Right lobe of liver (tissue), 6 donors: ENCODE measurements at regions not wholly inside any gene's neighbourhood (a gene's known extent, or its start where the extent isn't known, plus 50 kb on each side); places are given as distances from the start of the nearest gene placed in this dataset.
"Not testable (repeated sequence)": the region's sequence is repeated elsewhere in the genome, so short reads cannot be mapped to it uniquely, and the experiment has no call there.

Experiments
- ATAC-seq, 4 donors: fragments of 200-7000 bp; cut with Tn5 transposase; one replicate each; pipeline ENCODE4 v1.9.1; 2020; ENCODE audit warnings: mild to moderate bottlenecking in 4 of 4, moderate library complexity in 4 of 4
- DNase-seq, 3 donors: peaks; one replicate each; pipeline ENCODE4 v3.0.0-alpha.2; 2020
- H3K27ac ChIP-seq, 3 donors: fragments of 200-600 bp; one replicate each; pipeline ENCODE4 v1.8.0; 2022
- H3K27me3 ChIP-seq, 2 donors: fragments of 200-600 bp; one replicate each; pipeline ENCODE4 v1.8.0; 2022
- H3K36me3 ChIP-seq, 4 donors: fragments of 200-600 bp; sonication (generic) in 1 of 4; one replicate each; pipeline versions ENCODE4 v1.5.1 to v1.8.0; 2017 to 2022; ENCODE audit warnings: control low read depth in 1 of 4
- H3K4me1 ChIP-seq, 4 donors: fragments of 200-600 bp; sonication (generic) in 1 of 4; one replicate each; pipeline versions ENCODE4 v1.5.1 to v1.8.0; 2017 to 2022; ENCODE audit warnings: control low read depth in 1 of 4
- H3K4me3 ChIP-seq, 3 donors: fragments of 200-600 bp; one replicate each; pipeline ENCODE4 v1.8.0; 2022
- H3K9me3 ChIP-seq, 4 donors: fragments of 200-600 bp; sonication (generic) in 1 of 4; one replicate each; pipeline versions ENCODE4 v1.5.1 to v1.8.0; 2017 to 2022; ENCODE audit warnings: control low read depth in 1 of 4
- POLR2A ChIP-seq: fragments of 450-650 bp; IDR thresholded peaks from one replicate; pipeline ENCODE4 v1.6.1; 2017; ENCODE audit warnings: antibody characterized with exemption, mild to moderate bottlenecking
- WGBS: methylation state at CpG from one replicate; pipeline ENCODE4 v1.1.6; 2018; ENCODE audit warnings: low coverage, low lambda C conversion rate; ENCODE audit not compliant: insufficient coverage; ENCODE audit errors: missing lambda C conversion rate; 5-methylcytosine and 5-hydroxymethylcytosine counted together
- intact Hi-C, 2 donors: fragments of 100-400 bp; cut with DNase I; formaldehyde crosslinking; loops; one replicate each; pipeline versions ENCODE4 v1.11.2 to v1.14.1; 2022
- TF ChIP-seq, protein P1 (sequence below), 4 donors: fragments of 200-600 bp in 3 of 4; fragments of 450-650 bp in 1 of 4; IDR thresholded peaks; one replicate each; pipeline versions ENCODE4 v1.5.1 to v1.8.0; 2016 to 2022; ENCODE audit warnings: antibody characterized with exemption in 4 of 4, mild to moderate bottlenecking in 2 of 4
- donor health status: DM: no; HTN: yes; CAD: no.
- donor health status: DM: no; HTN: no; CAD: no.
- donor health status: DM: no; HTN: no; CAD: no.
- donor health status: DM: no; HTN: yes; CAD: no.
- donor health status: DM: no; HTN: yes; CAD: no.

DNA sequence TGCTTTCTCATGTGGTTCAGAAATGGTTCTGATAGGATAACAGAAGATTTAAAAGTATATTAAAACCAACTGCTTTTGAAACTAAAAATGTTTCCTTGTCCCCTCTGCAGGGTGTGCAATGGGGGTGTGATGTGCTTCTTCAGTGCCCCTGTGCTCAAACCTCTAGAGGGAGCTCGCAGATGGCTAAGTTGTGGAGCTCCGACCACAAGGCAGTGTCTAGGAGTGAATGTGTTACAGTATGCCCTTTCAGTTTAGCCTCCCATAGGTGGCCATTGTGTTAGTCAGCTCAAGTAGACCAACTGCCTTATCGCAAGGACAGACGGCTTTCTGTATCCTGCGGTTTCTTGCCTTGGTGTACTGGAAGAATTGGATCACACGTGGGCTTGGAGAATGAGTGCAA, 130.5 kb downstream of the TENT5D start:
- Histone ChIP-seq H3K27ac (no peak overlapping the region), H3K9me3 (no peaks in the 10 kb centered on the region), H3K4me3 (no peak overlapping the region), H3K4me1 (no peaks in the 10 kb centered on the region), H3K27me3 (no peaks in the 10 kb centered on the region), H3K36me3 (no peaks in the 10 kb centered on the region)
- DNase-seq, result no peak
- TF ChIP-seq, protein P1, sequence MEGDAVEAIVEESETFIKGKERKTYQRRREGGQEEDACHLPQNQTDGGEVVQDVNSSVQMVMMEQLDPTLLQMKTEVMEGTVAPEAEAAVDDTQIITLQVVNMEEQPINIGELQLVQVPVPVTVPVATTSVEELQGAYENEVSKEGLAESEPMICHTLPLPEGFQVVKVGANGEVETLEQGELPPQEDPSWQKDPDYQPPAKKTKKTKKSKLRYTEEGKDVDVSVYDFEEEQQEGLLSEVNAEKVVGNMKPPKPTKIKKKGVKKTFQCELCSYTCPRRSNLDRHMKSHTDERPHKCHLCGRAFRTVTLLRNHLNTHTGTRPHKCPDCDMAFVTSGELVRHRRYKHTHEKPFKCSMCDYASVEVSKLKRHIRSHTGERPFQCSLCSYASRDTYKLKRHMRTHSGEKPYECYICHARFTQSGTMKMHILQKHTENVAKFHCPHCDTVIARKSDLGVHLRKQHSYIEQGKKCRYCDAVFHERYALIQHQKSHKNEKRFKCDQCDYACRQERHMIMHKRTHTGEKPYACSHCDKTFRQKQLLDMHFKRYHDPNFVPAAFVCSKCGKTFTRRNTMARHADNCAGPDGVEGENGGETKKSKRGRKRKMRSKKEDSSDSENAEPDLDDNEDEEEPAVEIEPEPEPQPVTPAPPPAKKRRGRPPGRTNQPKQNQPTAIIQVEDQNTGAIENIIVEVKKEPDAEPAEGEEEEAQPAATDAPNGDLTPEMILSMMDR (IDR thresholded peaks at IDR 0.05), result peak in 2 of 4 donors; percentile 11 to 14
- TF ChIP-seq POLR2A, result no peak
- 27% methylated on average over 4 of the region's 6 CpGs for WGBS
- intact Hi-C loops, result no loop called here
- peak in 1 of 4 donors; percentile 39 for ATAC-seq

DNA sequence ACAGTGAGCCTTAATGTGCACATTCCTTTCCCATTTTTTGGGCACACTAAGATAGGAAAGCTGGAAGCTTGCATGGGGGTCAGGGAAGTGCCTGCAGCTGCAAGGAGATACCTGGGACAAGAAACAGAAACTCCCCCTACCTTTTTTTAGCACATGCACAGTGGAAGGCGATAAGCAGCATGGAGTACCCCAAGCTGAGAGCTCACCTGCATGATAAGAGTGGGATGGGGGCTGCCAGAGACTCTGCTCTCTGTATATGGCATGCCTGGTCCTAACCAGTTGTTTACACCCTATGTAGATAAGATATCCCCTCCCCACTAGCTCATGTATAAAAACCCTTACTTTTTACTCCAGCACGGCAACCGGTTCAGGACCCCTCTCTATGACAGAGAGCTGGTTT, 135.9 kb downstream of the TENT5D start:
- Histone ChIP-seq H3K4me1 (no peaks in the 10 kb centered on the region), H3K27me3 (no peaks in the 10 kb centered on the region), H3K9me3 (no peaks in the 10 kb centered on the region), H3K4me3 (no peak overlapping the region), H3K27ac (no peak overlapping the region), H3K36me3 (no peaks in the 10 kb centered on the region)
- ATAC-seq, result no peak
- intact Hi-C loops, result no loop called here
- 62% methylated on average over 3 of the region's 3 CpGs for WGBS
- no peak for DNase-seq
- TF ChIP-seq, protein P1 (IDR thresholded peaks at IDR 0.05), result no peak
- no peak for TF ChIP-seq POLR2A

DNA sequence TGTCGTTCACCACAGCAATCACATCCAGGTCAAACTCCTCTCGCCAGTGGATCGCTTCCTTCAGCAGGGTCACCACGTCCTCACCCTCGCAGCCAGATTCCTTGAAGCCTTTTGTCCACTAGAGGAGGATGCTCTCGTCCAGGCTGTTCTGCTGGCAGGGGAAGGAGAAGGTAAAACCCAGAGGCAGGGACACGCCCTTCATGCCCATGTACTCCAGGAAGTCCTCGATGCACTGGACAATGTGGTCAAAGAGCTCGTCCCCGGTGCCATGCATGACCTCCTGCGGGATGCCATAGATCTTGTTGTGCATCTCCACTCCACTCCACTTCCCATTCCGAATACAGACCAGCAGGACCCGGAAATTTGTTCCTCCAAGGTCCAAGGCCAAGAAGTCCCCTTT, 152.4 kb downstream of the TENT5D start:
- H3K4me1 ChIP-seq, result no peaks in the 10 kb centered on the region
- H3K4me3 ChIP-seq, result no peak overlapping the region
- no peaks in the 10 kb centered on the region for H3K36me3 ChIP-seq
- 68% methylated on average over 11 of the region's 13 CpGs for WGBS
- no peak overlapping the region for H3K27ac ChIP-seq
- TF ChIP-seq, protein P1 (IDR thresholded peaks at IDR 0.05), result no peak
- no peak for TF ChIP-seq POLR2A
- intact Hi-C loops, result no loop called here
- peak in 1 of 3 donors; percentile 26 for DNase-seq
- H3K9me3 ChIP-seq, result no peaks in the 10 kb centered on the region
- H3K27me3 ChIP-seq, result no peaks in the 10 kb centered on the region
- ATAC-seq, result no peak

DNA sequence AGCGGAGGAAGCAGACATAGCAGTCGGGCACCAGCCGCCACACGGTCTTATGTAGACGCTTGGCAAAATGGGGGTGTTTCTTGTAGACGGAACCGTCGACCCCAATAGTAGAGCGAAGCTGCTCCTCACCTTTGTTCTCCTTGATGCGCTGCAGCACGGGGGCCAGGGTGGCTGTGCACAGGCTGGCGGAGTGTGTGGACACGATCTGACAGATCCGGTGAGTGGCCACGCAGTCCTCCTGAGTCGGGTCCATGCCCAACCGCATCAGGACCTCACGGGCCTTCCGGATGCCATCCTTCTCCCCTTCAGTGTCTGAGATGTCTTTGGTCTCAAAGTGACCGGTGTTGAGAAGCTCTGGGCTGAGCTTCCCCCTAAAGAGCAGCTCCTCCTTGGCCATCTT, 153.0 kb downstream of the TENT5D start:
- H3K36me3 ChIP-seq, result no peaks in the 10 kb centered on the region
- 0% methylated on average over 1 of the region's 20 CpGs for WGBS
- DNase-seq, result peak in 1 of 3 donors; percentile 21
- H3K27ac ChIP-seq, result no peak overlapping the region
- H3K4me3 ChIP-seq, result no peak overlapping the region
- ATAC-seq, result no peak
- no peaks in the 10 kb centered on the region for H3K4me1 ChIP-seq
- intact Hi-C loops, result no loop called here
- H3K9me3 ChIP-seq, result no peaks in the 10 kb centered on the region
- H3K27me3 ChIP-seq, result no peaks in the 10 kb centered on the region
- no peak for TF ChIP-seq POLR2A
- TF ChIP-seq, protein P1 (IDR thresholded peaks at IDR 0.05), result no peak

DNA sequence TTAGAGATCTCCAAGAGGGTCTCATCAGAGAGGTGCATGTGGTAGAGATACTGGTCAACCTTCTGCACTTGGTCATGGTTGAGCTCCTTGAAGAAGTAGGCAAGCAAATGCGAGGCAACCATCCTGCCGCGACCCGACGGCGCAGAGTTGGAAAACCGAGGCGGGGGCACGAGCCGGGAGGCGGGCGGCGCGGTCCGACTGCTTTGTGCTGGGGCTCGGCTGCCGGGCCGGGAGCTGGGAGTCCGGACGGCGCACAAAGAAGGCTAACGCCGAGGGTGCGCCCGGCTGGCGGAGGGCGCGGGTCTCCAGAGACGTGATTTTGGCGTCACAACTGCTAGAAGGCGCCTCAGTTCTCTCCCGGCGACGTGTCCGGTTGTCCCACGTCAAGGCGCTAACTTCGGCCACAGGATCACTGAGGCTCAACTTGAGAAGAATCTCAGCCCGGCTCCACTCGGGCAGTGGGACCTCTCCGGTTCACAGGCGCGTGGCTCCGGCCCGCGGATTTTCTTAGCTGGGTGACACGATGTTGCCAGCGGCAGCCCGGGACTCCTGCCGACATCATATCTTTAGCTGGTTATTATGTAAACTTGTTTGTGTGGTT, 154.3 kb downstream of the TENT5D start:
- WGBS, result 84% methylated on average over 12 of the region's 50 CpGs
- H3K9me3 ChIP-seq, intact Hi-C loops, ATAC-seq, H3K4me1 ChIP-seq, H3K27me3 ChIP-seq, H3K27ac ChIP-seq, H3K4me3 ChIP-seq, H3K36me3 ChIP-seq: not testable (repeated sequence)
- peak in 1 of 3 donors; percentile 41 for DNase-seq
